Bone marrow (tissue), 2 donors: ENCODE measurements at regions not wholly inside any gene's neighbourhood (a gene's known extent, or its start where the extent isn't known, plus 50 kb on each side); places are given as distances from the start of the nearest gene placed in this dataset.

Experiments
- DNase-seq, 2 donors: peaks; one replicate each; lab custom pipeline; 2025; lab: John Stamatoyannopoulos, UW

- DNase-seq = no peak
Measured at GRCh38 chr9:81191222-81191621, 498.1 kb downstream of the TLE1 start.

GRCh38 chr9:81190659-81191058 lies 498.7 kb downstream of the TLE1 start:
- no peak for DNase-seq

- DNase-seq = no peak
Measured at GRCh38 chr9:81183761-81184160, 505.6 kb downstream of the TLE1 start.

GRCh38 chr9:81182431-81182830 lies 506.9 kb downstream of the TLE1 start:
- DNase-seq = no peak

GRCh38 chr9:81174023-81174422 lies 515.3 kb downstream of the TLE1 start:
- no peak for DNase-seq

- DNase-seq = no peak
Measured at GRCh38 chr9:81171689-81172088, 517.7 kb downstream of the TLE1 start.

- no peak for DNase-seq
Measured at GRCh38 chr9:81162361-81162760, 527.0 kb downstream of the TLE1 start.

GRCh38 chr9:81156381-81156780 lies 533.0 kb downstream of the TLE1 start:
- DNase-seq = no peak

GRCh38 chr9:81150016-81150625 lies 539.2 kb downstream of the TLE1 start:
- no peak for DNase-seq

- DNase-seq = no peak
Measured at GRCh38 chr9:81146684-81147337, 542.5 kb downstream of the TLE1 start.

- no peak for DNase-seq
Measured at GRCh38 chr9:81146241-81146640, 543.1 kb downstream of the TLE1 start.

GRCh38 chr9:81145331-81145963 lies 543.9 kb downstream of the TLE1 start:
- DNase-seq = no peak

GRCh38 chr9:81141961-81142360 lies 547.4 kb downstream of the TLE1 start:
- no peak for DNase-seq

- no peak for DNase-seq
Measured at GRCh38 chr9:81137976-81138568, 551.3 kb downstream of the TLE1 start.

GRCh38 chr9:81132796-81133195 lies 556.6 kb downstream of the TLE1 start:
- DNase-seq = no peak

- DNase-seq = no peak
Measured at GRCh38 chr9:81132318-81132717, 557.0 kb downstream of the TLE1 start.

GRCh38 chr9:81128701-81129100 lies 560.6 kb downstream of the TLE1 start:
- DNase-seq = no peak

- no peak for DNase-seq
Measured at GRCh38 chr9:81125446-81126092, 563.8 kb downstream of the TLE1 start.

GRCh38 chr9:81123526-81123925 lies 565.8 kb downstream of the TLE1 start:
- DNase-seq = no peak

GRCh38 chr9:81122749-81123148 lies 566.6 kb downstream of the TLE1 start:
- DNase-seq = no peak

GRCh38 chr9:81119591-81119990 lies 569.8 kb downstream of the TLE1 start:
- no peak for DNase-seq

- DNase-seq = no peak
Measured at GRCh38 chr9:81118416-81118815, 570.9 kb downstream of the TLE1 start.
